Stomach (tissue), 4 donors: ENCODE measurements at regions not wholly inside any gene's neighbourhood (a gene's known extent, or its start where the extent isn't known, plus 50 kb on each side); places are given as distances from the start of the nearest gene placed in this dataset.

ENCODE experiments used
- CTCF ChIP-seq, 7 experiments: fragments of 450-650 bp in 4 of 7; fragments of 200-600 bp in 3 of 7; sonication (generic) in 3 of 7; IDR thresholded peaks; one replicate each; pipeline ENCODE4 v1.5.1; 2016 to 2019; ENCODE audit warnings: antibody characterized with exemption in 7 of 7, control low read depth in 2 of 7, mild to moderate bottlenecking in 1 of 7
- POLR2A ChIP-seq, 4 donors: fragments of 450-650 bp; IDR thresholded peaks; one replicate each; pipeline ENCODE4 v1.6.1; 2016; ENCODE audit warnings: antibody characterized with exemption in 4 of 4, control low read depth in 2 of 4, mild to moderate bottlenecking in 1 of 4, moderate library complexity in 1 of 4

- no peak for TF ChIP-seq CTCF (IDR thresholded peaks at IDR 0.05)
- TF ChIP-seq POLR2A (IDR thresholded peaks at IDR 0.05): no peak
Observed at GRCh38 chrX:11881485-11882170, 123.6 kb downstream of the MSL3 start.
